GM18867 (cell line): ENCODE measurements at regions not wholly inside any gene's neighbourhood (a gene's known extent, or its start where the extent isn't known, plus 50 kb on each side); places are given as distances from the start of the nearest gene placed in this dataset.
"Not testable (repeated sequence)": the region's sequence is repeated elsewhere in the genome, so short reads cannot be mapped to it uniquely, and the experiment has no call there.

Source experiments
- ATAC-seq: cut with Tn5 transposase; IDR thresholded peaks from one replicate; pipeline ENCODE4 v1.9.1; 2021; ENCODE audit warnings: mild to moderate bottlenecking, moderate library complexity; ENCODE audit not compliant: unreplicated experiment

GRCh38 chrX:222800-223513 is 58.2 kb upstream of the PLCXD1 start:
- not testable (repeated sequence) for ATAC-seq

GRCh38 chrX:223514-223854 is 57.7 kb upstream of the PLCXD1 start:
- not testable (repeated sequence) for ATAC-seq

GRCh38 chrX:226474-227164 is 54.6 kb upstream of the PLCXD1 start:
- peak; percentile 73 for ATAC-seq

- ATAC-seq: not testable (repeated sequence)
These were observed 53.8 kb upstream of the PLCXD1 start for GRCh38 chrX:227396-227795.
